ENCODE measurements at regions not wholly inside any gene's neighbourhood (a gene's known extent, or its start where the extent isn't known, plus 50 kb on each side); places are given as distances from the start of the nearest gene placed in this dataset.

- no peak for TF ChIP-seq CTCF (conservative IDR thresholded peaks at IDR 0.05; ENCODE audit: low read depth in 2 of 2)
Observed at GRCh38 chr11:128355558-128355957, 231.8 kb downstream of the ETS1 start (continued).

GRCh38 chr11:128354476-128354875 is 232.9 kb downstream of the ETS1 start:
- H3K79me2 ChIP-seq (replicated peaks; ENCODE audit: insufficient read depth): no peaks in the 10 kb centered on the region
- H3F3A ChIP-seq (replicated peaks; ENCODE audit: low read depth): no peaks in the 10 kb centered on the region
- no peak overlapping the region for H3K4me3 ChIP-seq
- no peaks in the 10 kb centered on the region for H3K9me3 Mint-ChIP-seq
- ATAC-seq (no peak), DNase-seq (ENCODE audit: low spot score) (no peak)
- no peak overlapping the region for H3K4me3 Mint-ChIP-seq
- 0 out of 2 replicates have a peak, but pooled peaks cover 3% of the 10 kb centered on the region for H3K9me2 ChIP-seq (ENCODE audit: insufficient read depth)
- H2AFZ ChIP-seq: no peak overlapping the region
- H3K27ac Mint-ChIP-seq: no peak overlapping the region
- peaks cover 5% of the 10 kb centered on the region; the same call in 1 of the 3 replicates for H3K4me1 Mint-ChIP-seq
- no peaks in the 10 kb centered on the region for H3K36me3 ChIP-seq (ENCODE audit: insufficient read depth)
- no peaks in the 10 kb centered on the region for H3K27me3 ChIP-seq (ENCODE audit: insufficient read depth)
- no peaks in the 10 kb centered on the region for H4K20me1 ChIP-seq (replicated peaks; ENCODE audit: insufficient read depth)
- H3K27me3 Mint-ChIP-seq (ENCODE audit: insufficient read depth, low read depth, poor library complexity): peaks cover 2% of the 10 kb centered on the region
- H3K4me1 ChIP-seq (ENCODE audit: insufficient read depth): no peaks in the 10 kb centered on the region
- H3K36me3 Mint-ChIP-seq (ENCODE audit: low read depth): no peaks in the 10 kb centered on the region
- no peak overlapping the region for H3K27ac ChIP-seq (ENCODE audit: low read depth)
- no peak overlapping the region for H3K4me2 ChIP-seq
- TF ChIP-seq ZNF114 (CRISPR knock-in tag; IDR thresholded peaks at IDR 0.05) (no peak), ETS1 (IDR thresholded peaks at IDR 0.05) (no peak), POLR2AphosphoS5 (IDR thresholded peaks at IDR 0.05; ENCODE audit: low read depth) (no peak), CTCF (conservative IDR thresholded peaks at IDR 0.05; ENCODE audit: low read depth in 2 of 2) (no peak), JUNB (IDR thresholded peaks at IDR 0.05; ENCODE audit: unreplicated experiment) (no peak), NANOG (IDR thresholded peaks at IDR 0.05; ENCODE audit: borderline replicate concordance) (no peak), STAT1 (IDR thresholded peaks at IDR 0.05; ENCODE audit: unreplicated experiment) (no peak), ZNF462 (CRISPR knock-in tag; IDR thresholded peaks at IDR 0.05) (no peak), EZH2phosphoT487 (IDR thresholded peaks at IDR 0.05; ENCODE audit: unreplicated experiment) (no peak), CREB1 (CRISPR knock-in tag; IDR thresholded peaks at IDR 0.05; ENCODE audit: low read depth) (no peak), REST (IDR thresholded peaks at IDR 0.05; ENCODE audit: unreplicated experiment) (no peak)

All from GM23338 (cell line).